GM12891 (cell line): ENCODE measurements at regions not wholly inside any gene's neighbourhood (a gene's known extent, or its start where the extent isn't known, plus 50 kb on each side); places are given as distances from the start of the nearest gene placed in this dataset.
"Not testable (repeated sequence)": the region's sequence is repeated elsewhere in the genome, so short reads cannot be mapped to it uniquely, and the experiment has no call there.

Experiments
- DNase-seq: peaks from one replicate; pipeline ENCODE4 v3.0.0; 2011; ENCODE audit warnings: low spot score; ENCODE audit not compliant: insufficient read length
- FAIRE-seq: peaks from 2 replicates; lab custom pipeline; 2011; peaks lifted over from hg19 to GRCh38; lab: Jason Lieb, UNC
- PAX5 ChIP-seq: IDR thresholded peaks from 2 replicates; pipeline ENCODE4 v1.6.1; 2011; ENCODE audit warnings: low read length, moderate library complexity, mild to moderate bottlenecking; ENCODE audit not compliant: insufficient read depth, severe bottlenecking
- POLR2A ChIP-seq: IDR thresholded peaks from 2 replicates; pipeline ENCODE4 v1.6.1; 2011; ENCODE audit warnings: low read depth, low read length, control low read depth
- POLR2AphosphoS5 ChIP-seq: IDR thresholded peaks from 2 replicates; pipeline ENCODE4 v1.6.1; 2011; ENCODE audit warnings: low read depth, low read length, control low read depth
- POU2F2 ChIP-seq: IDR thresholded peaks from 2 replicates; pipeline ENCODE4 v1.6.1; 2011; ENCODE audit warnings: low read depth, mild to moderate bottlenecking, control low read depth, low read length, moderate library complexity
- SPI1 ChIP-seq: IDR thresholded peaks from 2 replicates; pipeline ENCODE4 v1.6.1; 2011; ENCODE audit warnings: low read depth, low read length, control low read depth
- TAF1 ChIP-seq: IDR thresholded peaks from 2 replicates; pipeline ENCODE4 v1.6.1; 2011; ENCODE audit warnings: low read depth, low read length, control low read depth

GRCh38 chr16:50497592-50497991, 50.6 kb upstream of the NKD1 start:
- TF ChIP-seq POLR2AphosphoS5, result no peak
- no peak for TF ChIP-seq POU2F2
- TF ChIP-seq POLR2A, result no peak
- no peak for TF ChIP-seq PAX5
- TF ChIP-seq TAF1, result no peak
- TF ChIP-seq SPI1, result no peak
- FAIRE-seq (no peak), DNase-seq (no peak)

GRCh38 chr16:50496990-50497389, 51.2 kb upstream of the NKD1 start:
- DNase-seq, result no peak
- TF ChIP-seq POU2F2, result no peak
- TF ChIP-seq TAF1, result no peak
- TF ChIP-seq POLR2A, result no peak
- no peak for TF ChIP-seq SPI1
- TF ChIP-seq POLR2AphosphoS5, result no peak
- TF ChIP-seq PAX5, result no peak

GRCh38 chr16:50495673-50496072, 52.5 kb upstream of the NKD1 start:
- no peak for TF ChIP-seq POU2F2
- no peak for FAIRE-seq
- no peak for DNase-seq

More at GRCh38 chr16:50496990-50497389, 51.2 kb upstream of the NKD1 start:
- FAIRE-seq, result no peak

GRCh38 chr16:50494501-50495491, 53.4 kb upstream of the NKD1 start:
- DNase-seq (no peak), FAIRE-seq (no peak)
- TF ChIP-seq POLR2AphosphoS5 (no peak), POLR2A (no peak), TAF1 (no peak), POU2F2 (no peak), PAX5 (no peak), SPI1 (no peak)

- FAIRE-seq, result no peak
- no peak for DNase-seq
- TF ChIP-seq POU2F2 (no peak), SPI1 (no peak), TAF1 (no peak), POLR2A (no peak), POLR2AphosphoS5 (no peak), PAX5 (no peak)
Measured at GRCh38 chr16:50491516-50491915, 56.7 kb upstream of the NKD1 start.

GRCh38 chr16:50490828-50491227, 57.4 kb upstream of the NKD1 start:
- DNase-seq (no peak), FAIRE-seq (no peak)
- no peak for TF ChIP-seq TAF1
- TF ChIP-seq POU2F2, result no peak
- TF ChIP-seq PAX5, result no peak
- TF ChIP-seq SPI1, result no peak
- TF ChIP-seq POLR2A, result no peak
- no peak for TF ChIP-seq POLR2AphosphoS5

GRCh38 chr16:50489182-50489581, 59.0 kb upstream of the NKD1 start:
- FAIRE-seq (no peak), DNase-seq (no peak)
- no peak for TF ChIP-seq SPI1
- no peak for TF ChIP-seq POU2F2
- no peak for TF ChIP-seq POLR2A
- TF ChIP-seq PAX5, result no peak
- no peak for TF ChIP-seq POLR2AphosphoS5
- no peak for TF ChIP-seq TAF1

GRCh38 chr16:50487528-50487927, 60.7 kb upstream of the NKD1 start:
- TF ChIP-seq TAF1 (no peak), POU2F2 (no peak), POLR2A (no peak), POLR2AphosphoS5 (no peak), SPI1 (no peak), PAX5 (no peak)
- DNase-seq (no peak), FAIRE-seq (no peak)

GRCh38 chr16:50486162-50486561, 62.0 kb upstream of the NKD1 start:
- not testable (repeated sequence) for DNase-seq, FAIRE-seq

- FAIRE-seq (no peak), DNase-seq (no peak)
- TF ChIP-seq PAX5 (no peak), POLR2A (no peak)
Measured at GRCh38 chr16:50485232-50485631, 63.0 kb upstream of the NKD1 start.
